GM21717 (cell line): ENCODE measurements at regions not wholly inside any gene's neighbourhood (a gene's known extent, or its start where the extent isn't known, plus 50 kb on each side); places are given as distances from the start of the nearest gene placed in this dataset.
A peak's percentile ranks its signal among the peaks of the same experiment; 100 is the strongest.

Source experiments
- ATAC-seq: cut with Tn5 transposase; IDR thresholded peaks from one replicate; pipeline ENCODE4 v1.9.1; 2021; ENCODE audit warnings: mild to moderate bottlenecking, moderate library complexity; ENCODE audit not compliant: unreplicated experiment

GRCh38 chr2:217419055-217419671 is 559.3 kb upstream of the TNP1 start:
- ATAC-seq, result no peak

DNA sequence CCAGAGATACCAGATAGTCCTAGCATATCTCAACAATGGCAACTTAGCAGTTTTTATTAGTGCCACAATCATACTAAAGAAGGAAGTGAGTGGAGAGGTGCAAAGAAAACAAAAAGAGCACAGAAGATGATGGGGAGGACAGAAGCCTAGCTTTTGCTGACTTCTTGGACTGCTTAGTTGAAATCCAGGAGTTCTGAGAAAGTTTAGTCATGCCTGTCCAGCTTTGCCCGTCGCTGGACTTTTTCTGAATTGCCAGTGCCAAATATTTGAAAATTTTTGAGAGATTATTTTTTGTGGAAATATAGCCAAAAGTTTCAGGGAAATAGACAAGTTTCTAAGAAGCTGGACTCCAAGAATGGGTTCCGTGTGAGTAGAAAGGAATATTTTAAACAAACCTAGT is 558.7 kb upstream of the TNP1 start:
- ATAC-seq, result no peak

- ATAC-seq, result no peak
Measured at GRCh38 chr2:217418090-217418489, 558.2 kb upstream of the TNP1 start.

- no peak for ATAC-seq
Measured at GRCh38 chr2:217417536-217417935, 557.7 kb upstream of the TNP1 start.

DNA sequence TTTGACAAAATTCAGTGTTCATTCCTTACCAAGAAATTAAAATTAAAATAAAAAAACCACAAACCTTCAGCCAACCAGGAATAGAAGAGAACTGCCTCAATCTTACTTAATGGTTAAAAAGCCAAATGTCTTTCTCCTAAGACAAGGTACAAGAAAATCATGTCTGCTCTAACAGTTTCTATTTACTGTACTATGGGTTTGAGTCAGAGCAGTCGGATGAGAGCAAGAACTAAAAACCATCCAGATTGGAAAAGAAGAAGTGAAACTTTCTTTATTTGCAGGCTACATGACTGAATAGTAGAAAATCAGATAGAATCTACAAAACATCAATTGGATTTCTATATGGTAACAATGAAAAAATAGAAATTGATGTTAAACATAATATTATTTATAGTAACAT is 555.5 kb upstream of the TNP1 start:
- peak; percentile 94 for ATAC-seq

DNA sequence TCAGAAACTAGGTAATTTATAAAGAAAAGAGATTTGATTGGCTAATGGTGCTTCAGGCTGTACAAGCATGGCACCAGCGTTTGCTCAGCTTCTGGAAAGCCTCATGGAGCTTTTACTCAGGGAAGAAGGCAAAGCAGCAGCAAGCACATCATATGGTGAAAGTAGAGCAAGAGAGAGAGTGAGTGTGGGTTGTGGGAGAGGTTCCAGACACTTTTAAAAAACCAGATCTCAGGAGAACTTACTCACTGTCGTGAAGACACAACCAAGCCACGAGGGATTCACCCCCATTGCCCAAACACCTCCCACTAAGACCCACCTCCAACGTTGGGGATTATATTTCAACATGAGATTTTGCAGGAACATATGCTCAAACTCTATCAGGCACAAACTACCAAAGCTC is 554.6 kb upstream of the TNP1 start:
- no peak for ATAC-seq

DNA sequence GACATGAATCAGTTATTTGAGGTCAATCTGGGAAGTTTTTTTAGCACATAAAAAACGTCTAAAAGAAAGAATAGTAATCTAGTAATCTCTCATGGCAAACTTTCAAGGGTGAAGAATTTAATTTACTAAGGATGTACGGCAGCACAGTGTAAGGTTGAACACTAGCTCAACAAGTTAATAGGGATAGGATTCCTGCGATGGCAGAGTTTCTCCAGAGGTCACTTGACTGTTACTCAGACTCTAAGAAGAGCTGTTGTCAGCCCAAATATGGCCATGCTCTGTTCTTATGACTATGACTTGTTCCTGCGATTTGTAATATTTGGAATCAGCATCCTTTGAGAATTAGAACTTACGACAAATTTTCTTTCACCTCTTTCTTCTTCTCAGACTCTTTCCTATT is 553.3 kb upstream of the TNP1 start:
- ATAC-seq, result no peak

GRCh38 chr2:217412721-217413120 is 552.9 kb upstream of the TNP1 start:
- no peak for ATAC-seq

GRCh38 chr2:217412277-217412676 is 552.4 kb upstream of the TNP1 start:
- ATAC-seq, result no peak

GRCh38 chr2:217410681-217410960 is 550.8 kb upstream of the TNP1 start:
- ATAC-seq, result no peak

DNA sequence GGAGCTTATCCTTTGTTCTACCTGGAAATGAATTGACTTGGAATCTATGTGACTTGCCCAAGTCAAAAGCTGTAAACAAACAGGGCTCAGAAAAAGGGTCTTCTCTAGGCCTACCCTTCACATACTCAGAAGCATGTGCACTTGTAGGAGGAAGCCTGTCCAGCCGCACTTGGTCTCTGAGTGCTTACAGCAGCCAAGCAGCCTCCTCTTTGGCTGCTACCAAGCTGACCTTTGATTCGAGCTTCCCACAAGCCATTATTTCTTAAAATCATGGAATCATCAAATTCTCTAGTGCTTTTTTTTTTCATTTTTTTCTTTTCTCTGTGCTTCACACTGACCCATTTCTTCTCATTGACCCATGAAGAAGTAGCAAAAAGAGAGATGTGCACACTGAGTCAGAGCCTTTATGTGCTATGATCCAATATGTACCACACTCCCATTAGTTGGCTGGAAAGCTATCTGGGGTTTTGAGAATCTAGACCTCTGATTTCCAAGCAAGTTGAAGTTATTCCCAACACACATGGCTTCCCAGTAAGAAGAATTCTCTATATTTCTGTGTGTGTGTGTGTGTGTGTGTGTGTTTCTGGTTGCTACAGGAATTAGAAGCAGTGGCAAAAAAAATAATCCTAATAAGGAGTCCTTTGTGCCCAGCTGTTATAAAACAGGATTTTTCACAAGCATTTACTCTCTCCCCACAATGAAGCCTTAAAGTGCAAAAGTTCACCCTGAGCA is 550.3 kb upstream of the TNP1 start:
- no peak for ATAC-seq

DNA sequence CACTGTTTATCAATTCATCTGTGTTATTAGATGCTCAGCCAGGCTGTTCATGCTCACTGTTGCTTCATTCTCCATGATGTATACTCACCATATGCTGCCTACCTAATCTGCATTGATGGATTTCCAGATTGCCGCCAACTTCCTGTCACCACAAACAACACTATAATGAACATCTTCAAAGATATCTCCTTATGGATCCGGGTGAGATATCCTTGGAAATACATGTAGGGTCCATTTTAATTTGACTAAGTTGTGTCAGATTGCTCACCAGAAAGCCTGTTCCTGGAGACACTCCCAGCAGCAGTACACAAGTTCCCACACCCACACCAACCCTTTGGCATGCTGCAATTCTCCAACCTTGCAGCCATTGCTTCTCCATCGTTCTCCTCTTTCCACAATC is 547.5 kb upstream of the TNP1 start:
- ATAC-seq, result no peak

DNA sequence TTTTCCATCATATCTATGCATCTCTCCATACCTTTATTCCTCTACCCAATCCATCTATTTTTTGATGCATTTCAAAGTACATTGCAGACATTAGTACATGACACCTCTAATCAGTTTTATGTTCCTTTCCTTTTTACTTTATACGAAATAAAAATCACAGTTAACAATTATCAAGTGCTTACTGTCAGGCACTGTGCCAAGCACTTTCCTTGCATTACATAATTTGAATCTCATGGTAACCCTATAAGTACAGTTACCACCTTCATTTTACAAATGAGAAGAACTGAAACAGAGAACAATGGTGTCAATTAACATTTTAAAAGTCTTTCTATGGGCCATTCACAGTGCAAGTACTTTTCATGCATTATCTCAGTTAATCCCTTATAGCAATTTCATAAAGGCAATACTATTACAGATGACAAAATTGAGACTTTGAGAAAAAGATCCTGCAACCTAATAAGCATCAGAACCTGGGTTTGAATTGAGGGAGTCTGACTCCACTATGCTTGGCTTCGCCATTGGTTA is 544.4 kb upstream of the TNP1 start:
- no peak for ATAC-seq

GRCh38 chr2:217402761-217403383 is 543.0 kb upstream of the TNP1 start:
- no peak for ATAC-seq

DNA sequence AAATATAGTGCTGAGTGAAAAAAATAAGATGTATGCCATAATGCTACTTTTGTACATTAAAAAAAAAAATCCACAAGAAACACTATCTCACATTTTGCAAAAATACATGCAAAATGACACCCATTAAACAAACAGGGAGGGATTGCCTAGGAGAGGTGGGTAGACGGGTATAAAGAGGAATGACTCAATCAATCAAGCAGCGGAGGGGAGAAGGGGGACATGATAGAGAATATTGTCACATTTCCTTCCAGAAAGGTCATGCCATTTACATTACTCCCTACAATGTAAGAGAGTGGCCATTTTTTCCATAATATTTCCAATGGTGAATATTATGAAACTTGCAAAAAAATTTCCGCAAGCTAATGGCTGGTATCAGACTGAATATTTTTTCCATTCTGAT is 542.3 kb upstream of the TNP1 start:
- no peak for ATAC-seq

DNA sequence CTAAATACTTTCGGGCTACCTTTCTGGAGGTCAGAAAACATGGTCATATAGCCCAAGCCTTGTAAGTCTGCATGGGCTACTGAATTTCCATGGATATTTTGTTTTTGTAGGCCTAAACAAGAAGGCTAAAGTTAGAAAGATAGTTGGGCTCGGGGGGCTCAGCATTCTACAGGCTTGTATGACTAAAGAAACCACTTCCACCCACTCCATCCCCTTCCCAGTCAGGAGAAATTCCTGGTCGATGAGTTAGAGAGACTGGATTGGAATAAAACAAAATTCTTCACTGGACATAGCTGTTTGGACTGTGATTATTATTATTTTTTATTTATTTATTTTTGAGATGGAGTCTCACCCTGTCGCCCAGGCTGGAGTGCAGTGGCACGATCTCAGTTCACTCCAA is 539.4 kb upstream of the TNP1 start:
- no peak for ATAC-seq

DNA sequence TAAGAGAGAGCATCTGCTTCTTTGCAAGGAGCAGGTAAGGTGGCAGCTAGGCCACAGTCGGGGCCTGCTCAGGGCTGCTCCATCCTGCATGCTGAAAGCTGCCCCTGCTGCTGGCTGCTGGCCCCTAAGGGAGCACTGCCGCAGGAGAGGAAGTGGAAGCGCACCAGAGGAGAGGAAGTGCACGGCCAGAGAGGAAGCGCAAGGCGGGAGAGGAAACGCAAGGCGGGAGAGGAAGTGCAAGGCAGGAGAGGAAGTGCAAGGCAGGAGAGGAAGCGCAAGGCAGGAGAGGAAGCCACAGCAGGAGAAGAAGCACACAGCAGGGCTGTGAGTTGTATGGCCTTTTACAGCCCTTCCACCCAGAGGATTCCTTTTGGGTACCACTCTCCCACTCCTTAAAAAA is 539.0 kb upstream of the TNP1 start:
- ATAC-seq, result no peak

DNA sequence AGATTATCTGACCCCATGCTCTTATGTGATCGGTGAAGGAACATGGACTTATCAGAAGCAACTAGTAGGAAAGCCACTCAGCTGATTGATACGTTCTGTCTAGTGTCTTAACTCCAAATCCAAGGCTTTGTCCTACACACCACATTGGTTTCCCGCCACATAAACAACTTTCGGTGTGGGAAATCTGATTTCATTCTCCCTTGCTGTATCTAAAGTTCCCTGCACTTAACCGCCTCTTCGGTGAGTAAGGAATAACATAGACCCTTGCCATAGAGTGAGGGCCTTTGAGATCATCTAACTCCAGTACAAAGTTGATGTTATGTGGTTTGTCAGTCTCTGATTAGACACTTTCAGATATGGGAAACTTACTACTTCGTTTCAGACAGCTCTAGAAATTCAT is 538.2 kb upstream of the TNP1 start:
- no peak for ATAC-seq

- ATAC-seq, result no peak
Measured at GRCh38 chr2:217396586-217396985, 536.7 kb upstream of the TNP1 start.

DNA sequence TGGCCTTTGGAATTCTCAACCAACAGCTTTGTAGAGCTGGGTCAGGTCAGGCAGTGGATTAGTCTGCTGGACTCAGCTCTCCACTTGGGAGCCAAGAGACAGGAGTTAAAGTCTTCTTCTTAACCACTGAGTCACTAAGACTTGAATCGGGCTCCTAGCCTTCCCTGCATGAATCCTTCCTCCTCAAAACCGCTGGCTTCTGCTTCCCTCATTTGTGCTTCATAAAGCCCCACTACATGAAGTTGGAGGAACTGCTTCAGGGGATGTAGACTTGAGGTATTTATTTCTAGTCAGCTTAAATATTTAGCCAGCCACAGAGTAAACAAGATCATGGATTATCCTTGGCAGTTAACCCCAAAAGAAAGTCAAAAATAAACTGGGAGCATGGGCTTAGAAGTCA is 536.3 kb upstream of the TNP1 start:
- ATAC-seq, result no peak

DNA sequence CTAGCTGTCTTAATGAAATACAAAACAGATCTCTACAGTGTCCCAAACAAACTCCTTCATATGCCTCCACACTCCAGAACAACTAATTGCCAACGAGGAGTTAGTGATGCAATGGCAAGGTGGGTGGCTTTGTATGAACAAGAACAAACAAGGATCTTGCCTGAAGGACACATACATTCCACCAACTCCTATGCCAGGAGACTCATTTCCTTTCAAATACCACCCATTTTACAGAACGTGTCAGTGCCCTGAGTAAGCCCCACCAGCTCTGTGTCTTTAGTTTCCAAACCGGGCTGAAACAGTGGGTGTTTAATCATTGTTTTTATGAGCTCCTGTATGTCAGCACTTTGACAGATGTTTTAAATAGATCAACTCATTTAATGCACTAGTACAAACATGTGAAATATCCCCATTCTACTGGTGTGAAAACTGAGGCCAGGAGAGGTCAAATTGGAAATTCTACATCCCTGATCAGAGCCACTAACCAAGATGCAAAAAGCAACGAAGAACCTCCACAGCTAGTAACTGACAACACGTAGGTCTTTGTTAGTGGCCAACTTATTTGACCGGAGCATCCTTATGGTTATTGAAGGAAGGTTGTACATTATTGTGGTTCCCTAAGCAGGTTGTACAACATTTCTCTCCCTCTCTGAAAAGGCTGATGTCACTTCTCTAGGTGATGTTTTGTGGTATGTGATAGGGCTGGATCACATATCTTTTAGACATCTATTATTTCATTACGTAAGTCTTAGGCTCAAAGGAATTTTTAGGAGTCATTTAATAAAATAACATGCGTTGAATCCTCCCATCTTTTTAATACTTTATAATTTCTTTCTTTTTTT is 534.9 kb upstream of the TNP1 start:
- no peak for ATAC-seq
